ENCODE measurements at regions not wholly inside any gene's neighbourhood (a gene's known extent, or its start where the extent isn't known, plus 50 kb on each side); places are given as distances from the start of the nearest gene placed in this dataset.

- TF ChIP-seq POLR2A (IDR thresholded peaks at IDR 0.05) (no peak), CTCF (IDR thresholded peaks at IDR 0.05) (no peak)
These were observed 414.0 kb downstream of the SOX9 start for GRCh38 chr17:72534776-72535175.

Data from heart left ventricle (tissue), 13 donors.